ENCODE measurements at regions not wholly inside any gene's neighbourhood (a gene's known extent, or its start where the extent isn't known, plus 50 kb on each side); places are given as distances from the start of the nearest gene placed in this dataset.

DNA sequence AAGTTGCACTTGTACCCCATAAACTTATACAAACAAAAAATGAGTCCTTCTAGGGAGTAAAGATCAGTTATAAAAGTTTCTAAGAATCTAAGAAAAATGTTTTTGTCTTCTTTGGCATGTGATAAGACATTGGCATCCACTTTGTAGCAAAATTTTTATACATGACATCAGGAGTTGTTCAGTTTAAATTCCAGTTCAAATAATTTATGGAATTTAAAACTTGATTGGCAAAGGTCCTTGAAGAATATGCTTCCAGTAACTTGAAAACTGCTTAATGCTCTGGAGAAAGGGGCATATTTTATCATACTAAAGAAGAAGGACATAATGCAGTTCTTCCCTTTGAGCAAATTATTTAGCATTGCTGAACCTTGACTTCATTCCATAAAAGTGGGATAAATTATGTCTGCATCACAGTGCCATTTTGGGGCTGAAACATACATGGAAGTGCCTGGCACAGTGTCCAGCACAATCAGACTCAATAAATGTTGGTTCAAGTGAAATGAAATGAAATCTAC lies 163.3 kb upstream of the IL15 start:
- TF ChIP-seq, protein P1, sequence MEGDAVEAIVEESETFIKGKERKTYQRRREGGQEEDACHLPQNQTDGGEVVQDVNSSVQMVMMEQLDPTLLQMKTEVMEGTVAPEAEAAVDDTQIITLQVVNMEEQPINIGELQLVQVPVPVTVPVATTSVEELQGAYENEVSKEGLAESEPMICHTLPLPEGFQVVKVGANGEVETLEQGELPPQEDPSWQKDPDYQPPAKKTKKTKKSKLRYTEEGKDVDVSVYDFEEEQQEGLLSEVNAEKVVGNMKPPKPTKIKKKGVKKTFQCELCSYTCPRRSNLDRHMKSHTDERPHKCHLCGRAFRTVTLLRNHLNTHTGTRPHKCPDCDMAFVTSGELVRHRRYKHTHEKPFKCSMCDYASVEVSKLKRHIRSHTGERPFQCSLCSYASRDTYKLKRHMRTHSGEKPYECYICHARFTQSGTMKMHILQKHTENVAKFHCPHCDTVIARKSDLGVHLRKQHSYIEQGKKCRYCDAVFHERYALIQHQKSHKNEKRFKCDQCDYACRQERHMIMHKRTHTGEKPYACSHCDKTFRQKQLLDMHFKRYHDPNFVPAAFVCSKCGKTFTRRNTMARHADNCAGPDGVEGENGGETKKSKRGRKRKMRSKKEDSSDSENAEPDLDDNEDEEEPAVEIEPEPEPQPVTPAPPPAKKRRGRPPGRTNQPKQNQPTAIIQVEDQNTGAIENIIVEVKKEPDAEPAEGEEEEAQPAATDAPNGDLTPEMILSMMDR (IDR thresholded peaks at IDR 0.05) = no peak
- TF ChIP-seq POLR2A (IDR thresholded peaks at IDR 0.05) (no peak), EP300 (IDR thresholded peaks at IDR 0.05) (no peak), POLR2AphosphoS5 (IDR thresholded peaks at IDR 0.05) (no peak)
